ENCODE measurements at regions not wholly inside any gene's neighbourhood (a gene's known extent, or its start where the extent isn't known, plus 50 kb on each side); places are given as distances from the start of the nearest gene placed in this dataset.

DNA sequence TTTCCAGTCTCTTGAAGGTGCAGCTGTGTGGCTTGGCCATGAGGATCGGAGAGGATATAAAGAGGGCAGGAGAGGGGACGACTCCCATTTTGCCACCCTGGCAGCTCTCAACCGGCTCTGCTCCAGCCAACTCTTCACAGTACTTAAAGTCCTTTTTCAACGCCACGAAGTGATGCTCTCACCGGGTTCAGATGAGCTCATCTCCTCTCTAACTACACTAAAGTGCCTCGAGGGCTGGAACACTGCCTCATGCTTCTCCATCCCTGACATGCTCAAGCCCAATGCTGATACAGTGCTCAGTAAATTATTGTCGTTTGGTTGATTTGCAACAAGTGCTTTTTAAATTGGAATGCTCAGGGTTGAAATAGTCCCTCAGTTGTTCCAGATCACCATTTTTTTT lies 97.8 kb downstream of the GTPBP8 start:
- H3K4me3 ChIP-seq (ENCODE audit: low read depth, low read length): no peak overlapping the region
- POLR2A ChIA-PET: no interaction called here
- no peak for TF ChIP-seq CTCF (IDR thresholded peaks at IDR 0.05; ENCODE audit: insufficient read depth, low read length, missing control alignments)
- CTCF ChIA-PET: interaction anchor here (0.6 kb wide), 1 partner anchor 54 kb away, joined by 3 read pairs; no protein-coding TSS in a partner anchor
- DNase-seq (ENCODE audit: low read depth, low spot score): no peak

GRCh38 chr3:113091417-113091816 lies 100.6 kb downstream of the GTPBP8 start:
- ChIA-PET POLR2A (no interaction called here), CTCF (no interaction called here)
- H3K4me3 ChIP-seq (ENCODE audit: low read depth, low read length): no peak overlapping the region
- no peak for TF ChIP-seq CTCF (IDR thresholded peaks at IDR 0.05; ENCODE audit: insufficient read depth, low read length, missing control alignments)
- DNase-seq (ENCODE audit: low read depth, low spot score): no peak

- CTCF ChIA-PET: interaction anchor here (2.9 kb wide), 1 partner anchor 44 kb away, joined by 8 read pairs; no protein-coding TSS in a partner anchor
- no peak overlapping the region for H3K4me3 ChIP-seq (ENCODE audit: low read depth, low read length)
- no peak for DNase-seq (ENCODE audit: low read depth, low spot score)
- POLR2A ChIA-PET: no interaction called here
- no peak for TF ChIP-seq CTCF (IDR thresholded peaks at IDR 0.05; ENCODE audit: insufficient read depth, low read length, missing control alignments)
Measured at GRCh38 chr3:113092746-113093145, 102.0 kb downstream of the GTPBP8 start.

DNA sequence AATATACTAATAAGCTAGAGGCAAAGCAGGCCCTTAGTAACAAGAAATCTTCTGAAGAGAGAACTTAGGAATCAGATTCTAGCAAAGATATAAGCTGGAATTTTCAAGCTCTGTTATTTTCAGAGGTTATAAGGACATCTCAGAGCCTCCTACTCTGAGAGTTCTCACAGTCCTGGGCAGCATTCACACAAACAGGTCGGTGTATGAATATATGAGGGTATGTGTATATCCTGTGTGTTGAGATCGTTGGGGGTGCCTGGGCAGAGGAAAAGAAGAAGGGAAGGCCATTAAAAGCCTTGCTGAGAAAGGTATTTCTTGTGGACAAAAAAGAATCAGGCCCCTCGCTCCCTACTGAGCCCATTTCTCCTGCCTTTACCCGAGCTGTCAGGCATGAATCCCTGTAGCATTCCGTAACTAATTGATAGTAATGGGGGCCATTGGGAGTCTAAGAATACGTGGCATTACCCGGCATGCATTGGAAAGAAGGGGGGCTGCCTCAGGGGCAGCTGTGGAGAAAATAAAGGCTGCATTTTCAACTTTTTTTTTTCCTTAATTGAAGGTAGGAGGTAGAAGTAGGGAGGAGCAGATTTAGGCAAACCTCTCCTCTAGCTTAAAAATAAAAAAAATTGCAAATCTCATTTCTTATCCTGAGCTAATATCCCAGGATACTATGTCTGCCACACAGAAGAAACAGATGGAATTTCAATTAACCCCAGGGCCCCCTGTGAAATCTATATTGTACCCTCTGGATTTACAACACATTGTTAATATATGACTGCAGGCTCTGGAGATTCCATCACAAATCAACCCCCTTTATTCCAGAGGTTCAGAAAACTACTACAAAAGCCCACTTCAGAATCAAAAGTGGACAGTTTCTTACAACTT lies 103.8 kb downstream of the GTPBP8 start:
- ChIA-PET CTCF (interaction anchor here (1.7 to 2.9 kb wide), 2 partner anchors 10 to 42 kb away, joined by 5 to 8 read pairs; no protein-coding TSS in a partner anchor), POLR2A (no interaction called here)
- H3K4me3 ChIP-seq (ENCODE audit: low read depth, low read length): no peak overlapping the region
- no peak for DNase-seq (ENCODE audit: low read depth, low spot score)
- TF ChIP-seq CTCF (IDR thresholded peaks at IDR 0.05; ENCODE audit: insufficient read depth, low read length, missing control alignments): no peak

- no peak overlapping the region for H3K4me3 ChIP-seq (ENCODE audit: low read depth, low read length)
- ChIA-PET CTCF (interaction anchor here (1.6 kb wide), 2 partner anchors 10 to 192 kb away, joined by 3 to 5 read pairs; no protein-coding TSS in a partner anchor), POLR2A (no interaction called here)
Measured at GRCh38 chr3:113096188-113096892, 105.6 kb downstream of the GTPBP8 start.

More at GRCh38 chr3:113096188-113096892, 105.6 kb downstream of the GTPBP8 start:
- no peak for TF ChIP-seq CTCF (IDR thresholded peaks at IDR 0.05; ENCODE audit: insufficient read depth, low read length, missing control alignments)
- DNase-seq (ENCODE audit: low read depth, low spot score): no peak

Data from AG04449 (cell line).